Right ventricle myocardium superior (tissue), 1 donor: ENCODE measurements at regions not wholly inside any gene's neighbourhood (a gene's known extent, or its start where the extent isn't known, plus 50 kb on each side); places are given as distances from the start of the nearest gene placed in this dataset.

Experiments
- ATAC-seq: fragments of 200-7000 bp; cut with Tn5 transposase; one replicate; pipeline ENCODE4 v1.9.1; 2020; ENCODE audit warnings: mild to moderate bottlenecking; ENCODE audit not compliant: poor library complexity
- DNase-seq: peaks from one replicate; pipeline ENCODE4 v3.0.0-alpha.2; 2020
- intact Hi-C: fragments of 100-400 bp; cut with DNase I; formaldehyde crosslinking; loops from one replicate; pipeline ENCODE4 v1.11.2; 2022
- donor health status: DM: no; HTN: yes; CAD: no; lungs with severe emphysema.

DNA sequence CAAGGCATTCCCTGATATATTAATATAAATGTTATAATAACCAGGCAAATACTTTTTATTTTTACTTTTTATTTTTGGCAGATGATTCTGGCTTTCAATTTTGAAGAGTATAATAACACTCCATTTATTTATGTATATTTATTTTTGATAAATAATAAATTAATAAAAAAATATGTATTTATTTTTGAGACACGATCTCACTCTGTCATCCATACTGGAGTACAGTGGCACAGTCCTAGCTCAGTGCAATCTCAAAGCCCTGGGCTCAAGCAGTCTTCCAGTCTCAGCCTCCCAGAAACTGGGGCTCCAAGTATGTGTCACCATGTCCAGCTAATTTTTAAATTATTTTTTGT is 93.4 kb upstream of the ITGA6 start:
- intact Hi-C loops, result no loop called here
- ATAC-seq (no peak), DNase-seq (no peak)

- ATAC-seq, result no peak
- intact Hi-C loops, result no loop called here
- DNase-seq, result no peak
These were observed 92.4 kb upstream of the ITGA6 start for GRCh38 chr2:172334988-172335387.

- intact Hi-C loops, result no loop called here
- DNase-seq (no peak), ATAC-seq (peak; percentile 34)
These were observed 91.7 kb upstream of the ITGA6 start for GRCh38 chr2:172335736-172336135.

DNA sequence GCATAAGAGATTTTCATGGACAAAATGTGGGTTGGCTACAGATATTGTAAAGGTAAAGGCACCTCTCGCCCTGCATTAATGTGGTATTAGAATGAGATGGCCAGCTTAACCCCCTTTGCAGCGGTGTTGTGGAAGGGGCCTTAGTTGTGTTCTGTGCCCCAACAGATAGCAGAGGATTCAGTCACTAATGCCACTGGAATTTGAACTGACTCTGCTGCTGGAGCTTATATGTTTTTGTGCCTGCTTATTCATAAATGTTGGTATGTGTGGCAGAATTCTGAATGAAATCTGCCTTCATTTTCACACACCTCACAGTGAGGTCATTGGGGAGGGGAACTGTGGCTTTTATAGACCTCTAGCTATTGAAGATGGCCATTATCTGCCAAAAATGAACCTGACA is 90.7 kb upstream of the ITGA6 start:
- intact Hi-C loops, result no loop called here
- ATAC-seq (no peak), DNase-seq (no peak)

- ATAC-seq, result peak; percentile 26
- intact Hi-C loops, result no loop called here
- DNase-seq, result no peak
These were observed 87.9 kb upstream of the ITGA6 start for GRCh38 chr2:172339371-172340010.

DNA sequence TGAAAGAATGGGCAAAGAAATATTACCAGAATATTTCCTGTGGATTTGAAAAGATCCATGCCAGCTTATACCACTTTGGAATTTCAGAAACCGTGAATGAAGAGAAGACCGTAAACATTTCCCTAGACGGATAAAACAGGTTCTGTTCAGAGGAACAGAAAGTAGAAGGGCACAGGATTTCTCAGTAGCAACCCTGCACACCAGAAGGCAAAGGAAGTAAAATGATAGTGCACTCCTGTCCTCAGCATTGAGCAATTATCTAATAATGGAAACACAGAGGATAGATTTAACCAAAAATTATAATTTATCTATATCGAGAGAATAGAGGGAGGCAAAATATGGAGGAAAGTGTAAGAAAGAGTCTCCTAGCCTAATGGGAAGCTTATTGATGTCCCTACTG is 87.0 kb upstream of the ITGA6 start:
- DNase-seq (no peak), ATAC-seq (no peak)
- intact Hi-C loops, result no loop called here

DNA sequence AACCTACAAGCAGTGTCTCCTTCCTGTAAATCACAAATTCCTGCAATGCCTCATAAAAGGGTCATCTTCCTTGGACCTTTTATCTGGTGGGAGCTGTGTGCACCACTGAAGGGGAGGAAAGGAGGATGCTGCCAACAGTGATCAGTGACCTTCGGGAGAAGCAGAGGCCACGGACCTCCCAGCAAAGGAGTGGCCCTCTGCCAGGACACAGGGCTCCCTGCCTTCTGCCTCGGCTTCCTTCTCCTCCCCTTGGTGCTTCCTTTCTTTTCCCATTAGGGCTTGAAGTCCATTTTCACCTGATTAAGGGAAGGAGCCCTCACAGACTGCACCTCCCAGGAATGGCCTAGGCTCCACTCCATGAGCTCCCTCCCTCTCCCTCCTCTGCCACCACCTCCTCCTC is 85.3 kb upstream of the ITGA6 start:
- ATAC-seq, result peak; percentile 38
- DNase-seq, result no peak
- intact Hi-C loops, result no loop called here

GRCh38 chr2:172342611-172343010 is 84.8 kb upstream of the ITGA6 start:
- no peak for ATAC-seq
- no peak for DNase-seq
- intact Hi-C loops, result no loop called here

DNA sequence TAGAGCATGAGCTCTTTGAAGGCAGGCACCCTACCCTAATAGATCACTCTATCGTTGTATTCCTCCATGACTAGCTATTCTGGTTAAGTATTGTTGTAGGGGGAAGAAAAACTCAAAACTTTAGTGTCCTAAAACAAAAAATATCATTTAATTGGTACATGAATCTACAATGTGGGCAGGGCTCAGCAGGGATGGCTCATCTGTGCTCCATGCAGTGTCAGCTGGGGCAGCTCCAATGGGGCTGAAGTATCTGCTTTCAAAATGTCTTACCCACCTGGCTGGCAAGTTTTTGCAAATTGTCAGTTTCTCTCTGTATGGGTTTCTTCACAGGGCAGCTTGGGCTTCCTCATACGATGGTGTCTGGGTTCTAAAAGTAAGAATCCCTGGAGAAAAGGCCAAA is 83.2 kb upstream of the ITGA6 start:
- DNase-seq (no peak), ATAC-seq (no peak)
- intact Hi-C loops, result no loop called here

GRCh38 chr2:172345956-172346555 is 81.3 kb upstream of the ITGA6 start:
- DNase-seq, result no peak
- intact Hi-C loops, result no loop called here
- ATAC-seq, result no peak

GRCh38 chr2:172348555-172349288 is 78.7 kb upstream of the ITGA6 start:
- DNase-seq, result no peak
- no peak for ATAC-seq
- intact Hi-C loops, result no loop called here

DNA sequence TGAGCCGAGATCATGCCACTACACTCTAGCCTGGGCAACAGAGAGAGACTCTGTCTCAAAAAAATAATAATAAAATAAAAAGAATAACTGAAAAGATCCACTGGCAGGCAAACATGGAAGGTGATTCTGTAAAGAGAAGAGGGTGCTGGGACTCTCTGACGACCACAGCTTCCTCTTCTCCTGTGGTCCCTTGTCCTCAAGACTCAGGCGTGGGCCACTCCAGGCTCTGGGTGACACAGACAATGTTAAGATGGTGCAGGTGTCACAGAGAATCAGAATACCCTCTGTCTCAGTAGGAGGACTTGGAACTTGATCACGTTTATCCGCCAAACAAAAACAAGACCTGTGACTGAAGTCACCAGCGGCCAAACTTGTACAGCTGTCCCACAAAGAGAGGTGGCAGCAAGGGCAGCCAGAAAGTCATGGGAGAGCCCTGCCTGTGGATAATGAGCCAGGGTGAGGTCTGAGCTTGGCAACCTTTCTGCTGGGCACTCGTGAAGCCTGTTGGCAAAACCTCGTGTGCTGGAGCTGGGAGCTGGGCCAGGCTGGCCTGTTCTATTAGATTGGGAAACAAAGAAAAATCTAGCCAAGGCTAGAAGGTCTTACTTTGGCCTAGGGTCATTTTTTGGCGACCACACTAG is 76.4 kb upstream of the ITGA6 start:
- peak; percentile 99 for ATAC-seq
- intact Hi-C loops, result no loop called here
- peak; percentile 88 for DNase-seq

GRCh38 chr2:172351586-172351985 is 75.8 kb upstream of the ITGA6 start:
- intact Hi-C loops, result no loop called here
- ATAC-seq, result no peak
- no peak for DNase-seq

DNA sequence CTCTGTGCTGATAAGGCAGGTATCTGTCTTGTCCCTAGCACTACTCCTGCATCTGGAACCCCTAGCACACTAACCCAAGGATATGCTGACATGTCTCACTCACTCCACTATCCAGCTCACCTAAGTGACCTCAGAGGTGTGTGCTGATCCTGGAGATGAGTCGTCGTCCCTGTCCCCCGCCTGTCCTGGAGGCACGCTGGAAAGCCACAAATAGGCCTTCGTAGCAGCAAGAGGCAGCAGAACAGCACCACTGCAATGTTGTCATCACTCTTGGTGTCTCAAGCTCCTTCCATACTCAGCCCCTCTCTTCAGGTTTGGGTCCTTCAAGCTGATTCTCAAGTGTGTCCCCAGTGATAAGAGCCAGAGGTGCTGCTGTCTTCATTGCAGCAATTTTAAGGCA is 73.0 kb upstream of the ITGA6 start:
- DNase-seq, result no peak
- intact Hi-C loops, result no loop called here
- ATAC-seq, result no peak

GRCh38 chr2:172357442-172357841 is 69.9 kb upstream of the ITGA6 start:
- ATAC-seq (peak; percentile 60), DNase-seq (no peak)
- intact Hi-C loops, result no loop called here

DNA sequence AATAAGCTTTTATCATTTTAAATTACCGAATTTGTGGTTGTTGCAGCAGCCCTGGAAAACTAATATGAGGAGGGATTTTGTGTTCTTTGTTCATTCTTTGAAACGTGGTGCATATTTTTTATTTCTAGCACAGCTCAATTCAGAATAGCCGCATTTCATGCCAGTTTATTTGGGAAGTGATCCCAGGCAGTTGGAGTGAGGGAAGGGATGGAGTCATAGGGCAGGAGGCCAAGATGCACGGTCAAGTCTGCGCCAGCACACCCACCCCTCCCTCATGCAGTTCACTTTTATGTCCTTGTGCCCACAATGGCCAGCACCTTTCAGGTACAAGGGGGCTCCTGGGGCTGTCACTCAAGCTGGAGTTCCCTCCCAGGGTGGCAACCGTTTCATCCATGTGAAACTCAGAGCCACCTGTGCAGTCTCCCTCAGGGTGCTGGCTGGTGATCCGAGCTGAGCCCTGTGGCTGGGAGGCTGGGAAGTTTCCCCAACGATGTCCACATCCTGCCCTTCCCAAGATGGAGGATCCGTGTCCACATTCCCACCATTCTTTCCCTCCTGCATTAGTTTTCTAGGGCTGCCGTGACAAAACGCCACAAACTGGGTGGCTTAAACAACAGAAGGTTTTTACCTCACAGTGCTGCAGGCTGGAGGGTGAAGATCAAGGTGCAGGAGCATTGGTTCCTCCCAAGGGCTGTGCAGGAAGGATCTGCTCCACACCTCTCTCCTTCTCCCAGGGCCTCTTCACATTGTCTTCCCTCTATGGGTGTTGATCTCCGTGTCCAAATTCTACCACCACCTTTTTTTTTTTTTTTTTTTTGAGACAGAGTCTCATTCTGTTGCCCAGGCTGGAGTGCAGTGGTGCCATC is 68.5 kb upstream of the ITGA6 start:
- intact Hi-C loops, result no loop called here
- ATAC-seq, result peak; percentile 72

DNA sequence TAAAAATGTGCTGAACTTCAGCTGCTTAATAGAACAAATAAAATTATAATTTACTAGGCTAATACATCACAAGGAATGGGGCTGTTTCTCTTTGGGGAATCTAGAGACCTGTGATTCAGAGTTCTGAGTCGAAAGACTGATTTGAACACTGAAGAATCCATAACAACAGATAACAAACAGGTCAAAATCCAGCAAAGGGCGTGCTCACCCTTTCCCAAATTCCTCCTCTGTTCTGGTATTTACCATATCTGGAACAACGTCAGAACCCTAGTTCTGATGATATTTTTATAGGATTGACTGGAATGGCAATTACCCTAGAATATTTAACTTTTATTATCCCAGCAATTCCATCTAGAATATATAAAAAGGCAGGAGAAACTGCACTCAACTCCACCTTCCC is 66.0 kb upstream of the ITGA6 start:
- DNase-seq (no peak), ATAC-seq (no peak)
- intact Hi-C loops, result no loop called here

More for the DNA sequence above, 68.5 kb upstream of the ITGA6 start:
- peak; percentile 45 for DNase-seq

DNA sequence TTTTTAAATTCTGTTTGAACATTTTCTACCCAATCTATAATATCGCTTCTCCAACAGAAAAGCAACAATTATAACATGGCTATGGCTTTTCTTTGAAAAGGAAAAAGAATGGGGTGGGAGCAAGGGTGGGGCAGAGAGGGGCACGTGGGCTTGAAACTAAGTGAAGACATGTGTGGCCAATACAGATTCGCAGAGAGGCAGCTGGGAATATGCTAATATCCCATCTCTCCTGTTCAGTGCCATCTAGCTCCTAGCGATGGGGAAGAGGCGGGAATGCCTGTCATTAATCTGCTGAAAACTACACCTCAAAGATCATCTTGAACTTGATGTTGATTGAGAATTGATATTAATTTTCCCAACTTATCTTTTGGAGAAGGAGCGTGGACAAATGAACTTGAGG is 65.5 kb upstream of the ITGA6 start:
- ATAC-seq, result no peak

DNA sequence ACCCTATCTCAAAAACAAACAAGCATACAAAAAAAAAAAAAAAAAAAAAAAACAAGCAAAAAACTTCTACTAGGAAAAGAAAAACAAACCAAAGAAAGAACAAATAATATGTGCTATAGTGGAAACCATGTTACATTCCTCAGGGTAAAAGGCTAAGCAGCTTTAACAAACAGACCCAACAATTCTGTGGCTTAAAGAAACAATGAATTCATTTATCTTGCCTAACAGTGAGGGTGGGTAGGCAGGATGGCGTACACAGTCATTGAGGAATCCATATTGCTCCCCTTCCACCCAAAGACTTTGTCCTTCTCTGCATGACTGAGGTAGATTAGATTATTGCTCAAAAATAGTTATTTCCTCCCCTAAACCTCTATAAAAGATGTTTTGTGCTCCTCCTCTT is 63.1 kb upstream of the ITGA6 start:
- ATAC-seq (no peak), DNase-seq (no peak)
- intact Hi-C loops, result no loop called here

More for the DNA sequence above, 65.5 kb upstream of the ITGA6 start:
- no peak for DNase-seq
- intact Hi-C loops, result no loop called here
